ENCODE measurements at regions not wholly inside any gene's neighbourhood (a gene's known extent, or its start where the extent isn't known, plus 50 kb on each side); places are given as distances from the start of the nearest gene placed in this dataset.

DNA sequence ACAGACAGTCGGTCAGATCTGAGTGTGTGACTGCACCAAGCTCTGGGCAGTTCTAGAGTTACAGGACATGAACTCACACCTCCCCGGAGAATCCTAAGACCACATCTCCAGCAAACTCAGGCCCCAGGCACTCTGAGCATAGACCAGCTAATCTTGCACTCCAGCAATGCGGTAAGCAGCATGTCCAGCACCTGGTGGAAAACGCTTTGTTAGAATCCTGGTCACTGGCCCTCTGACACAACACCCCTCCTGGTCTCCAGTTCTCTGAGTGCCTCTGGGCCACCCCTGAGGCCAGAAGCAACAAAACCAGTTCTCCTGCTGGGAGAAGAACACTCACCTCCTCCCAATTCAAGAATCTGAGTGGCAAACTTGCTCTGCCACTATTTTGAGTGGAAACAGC is 82.7 kb upstream of the TMEM45B start:
- no peak for TF ChIP-seq TEAD4 (IDR thresholded peaks at IDR 0.05)
- TF ChIP-seq, protein P1, sequence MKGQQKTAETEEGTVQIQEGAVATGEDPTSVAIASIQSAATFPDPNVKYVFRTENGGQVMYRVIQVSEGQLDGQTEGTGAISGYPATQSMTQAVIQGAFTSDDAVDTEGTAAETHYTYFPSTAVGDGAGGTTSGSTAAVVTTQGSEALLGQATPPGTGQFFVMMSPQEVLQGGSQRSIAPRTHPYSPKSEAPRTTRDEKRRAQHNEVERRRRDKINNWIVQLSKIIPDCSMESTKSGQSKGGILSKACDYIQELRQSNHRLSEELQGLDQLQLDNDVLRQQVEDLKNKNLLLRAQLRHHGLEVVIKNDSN (IDR thresholded peaks at IDR 0.05): no peak
- TF ChIP-seq EGR1 (IDR thresholded peaks at IDR 0.05): no peak
- TF ChIP-seq MAX (IDR thresholded peaks at IDR 0.05): no peak
- no peak for TF ChIP-seq CREB1 (IDR thresholded peaks at IDR 0.05; ENCODE audit: low read depth)
- TF ChIP-seq RAD21 (IDR thresholded peaks at IDR 0.05; ENCODE audit: low read depth): no peak
- TF ChIP-seq EP300 (IDR thresholded peaks at IDR 0.05; ENCODE audit: borderline replicate concordance): no peak
- no peak for TF ChIP-seq NFIC (IDR thresholded peaks at IDR 0.05)
- TF ChIP-seq ZBTB7A (IDR thresholded peaks at IDR 0.05; ENCODE audit: low read depth): no peak
- TF ChIP-seq YY1 (IDR thresholded peaks at IDR 0.05; ENCODE audit: low read depth): no peak
- TF ChIP-seq REST (IDR thresholded peaks at IDR 0.05; ENCODE audit: low read depth): no peak
- no peak for TF ChIP-seq FOXM1 (IDR thresholded peaks at IDR 0.05; ENCODE audit: borderline replicate concordance, low read depth)
- no peak for TF ChIP-seq TCF12 (IDR thresholded peaks at IDR 0.05; ENCODE audit: low read depth)
- no peak for TF ChIP-seq TAF1 (IDR thresholded peaks at IDR 0.05; ENCODE audit: low read depth)
- TF ChIP-seq CEBPB (IDR thresholded peaks at IDR 0.05): no peak

GRCh38 chr11:129733384-129733783 is 82.3 kb upstream of the TMEM45B start:
- TF ChIP-seq EP300 (IDR thresholded peaks at IDR 0.05; ENCODE audit: borderline replicate concordance): no peak

GRCh38 chr11:129733981-129734380 is 81.7 kb upstream of the TMEM45B start:
- TF ChIP-seq, protein P1 (IDR thresholded peaks at IDR 0.05): no peak
- TF ChIP-seq FOXM1 (IDR thresholded peaks at IDR 0.05; ENCODE audit: borderline replicate concordance, low read depth): no peak
- no peak for TF ChIP-seq CREB1 (IDR thresholded peaks at IDR 0.05; ENCODE audit: low read depth)
- no peak for TF ChIP-seq RAD21 (IDR thresholded peaks at IDR 0.05; ENCODE audit: low read depth)
- no peak for TF ChIP-seq CEBPB (IDR thresholded peaks at IDR 0.05)
- TF ChIP-seq YY1 (IDR thresholded peaks at IDR 0.05; ENCODE audit: low read depth): no peak
- no peak for TF ChIP-seq EP300 (IDR thresholded peaks at IDR 0.05; ENCODE audit: borderline replicate concordance)
- no peak for TF ChIP-seq TEAD4 (IDR thresholded peaks at IDR 0.05)
- no peak for TF ChIP-seq EGR1 (IDR thresholded peaks at IDR 0.05)
- no peak for TF ChIP-seq TAF1 (IDR thresholded peaks at IDR 0.05; ENCODE audit: low read depth)
- TF ChIP-seq ZBTB7A (IDR thresholded peaks at IDR 0.05; ENCODE audit: low read depth): no peak
- TF ChIP-seq TCF12 (IDR thresholded peaks at IDR 0.05; ENCODE audit: low read depth): no peak
- TF ChIP-seq MAX (IDR thresholded peaks at IDR 0.05): no peak

GRCh38 chr11:129734654-129735053 is 81.0 kb upstream of the TMEM45B start:
- no peak for TF ChIP-seq FOXM1 (IDR thresholded peaks at IDR 0.05; ENCODE audit: borderline replicate concordance, low read depth)
- no peak for TF ChIP-seq YY1 (IDR thresholded peaks at IDR 0.05; ENCODE audit: low read depth)
- no peak for TF ChIP-seq MAX (IDR thresholded peaks at IDR 0.05)
- TF ChIP-seq, protein P1 (IDR thresholded peaks at IDR 0.05): no peak
- TF ChIP-seq EP300 (IDR thresholded peaks at IDR 0.05; ENCODE audit: borderline replicate concordance): no peak
- no peak for TF ChIP-seq REST (IDR thresholded peaks at IDR 0.05; ENCODE audit: low read depth)
- TF ChIP-seq NFIC (IDR thresholded peaks at IDR 0.05): no peak
- TF ChIP-seq ZBTB7A (IDR thresholded peaks at IDR 0.05; ENCODE audit: low read depth): no peak
- TF ChIP-seq TCF12 (IDR thresholded peaks at IDR 0.05; ENCODE audit: low read depth): no peak
- TF ChIP-seq TEAD4 (IDR thresholded peaks at IDR 0.05): no peak
- TF ChIP-seq EGR1 (IDR thresholded peaks at IDR 0.05): no peak
- TF ChIP-seq RAD21 (IDR thresholded peaks at IDR 0.05; ENCODE audit: low read depth): no peak

- TF ChIP-seq RAD21 (IDR thresholded peaks at IDR 0.05; ENCODE audit: low read depth) (no peak), MAX (IDR thresholded peaks at IDR 0.05) (no peak), CEBPB (IDR thresholded peaks at IDR 0.05) (no peak), EP300 (IDR thresholded peaks at IDR 0.05; ENCODE audit: borderline replicate concordance) (no peak), FOXM1 (IDR thresholded peaks at IDR 0.05; ENCODE audit: borderline replicate concordance, low read depth) (no peak), TEAD4 (IDR thresholded peaks at IDR 0.05) (no peak), ZBTB7A (IDR thresholded peaks at IDR 0.05; ENCODE audit: low read depth) (no peak), TAF1 (IDR thresholded peaks at IDR 0.05; ENCODE audit: low read depth) (no peak), TCF12 (IDR thresholded peaks at IDR 0.05; ENCODE audit: low read depth) (no peak), REST (IDR thresholded peaks at IDR 0.05; ENCODE audit: low read depth) (no peak), NFIC (IDR thresholded peaks at IDR 0.05) (no peak), CREB1 (IDR thresholded peaks at IDR 0.05; ENCODE audit: low read depth) (no peak), EGR1 (IDR thresholded peaks at IDR 0.05) (no peak), YY1 (IDR thresholded peaks at IDR 0.05; ENCODE audit: low read depth) (no peak)
- TF ChIP-seq, protein P1 (IDR thresholded peaks at IDR 0.05): no peak
Observed at GRCh38 chr11:129737831-129738230, 77.8 kb upstream of the TMEM45B start.

Data from Ishikawa (cell line).